SK-N-SH treated with all-trans-retinoic acid at 6 μM for 48 hours (cell line): ENCODE measurements at regions not wholly inside any gene's neighbourhood (a gene's known extent, or its start where the extent isn't known, plus 50 kb on each side); places are given as distances from the start of the nearest gene placed in this dataset.

ENCODE experiments used
- GLIS3 ChIP-seq: fragments of 250-450 bp; sonication (Bioruptor Pico); IDR thresholded peaks from 2 replicates; pipeline ENCODE4 v1.5.0; 2020; ENCODE audit warnings: mild to moderate bottlenecking, moderate library complexity
- ISL1 ChIP-seq: fragments of 250-450 bp; sonication (Bioruptor Pico); IDR thresholded peaks from 2 replicates; pipeline ENCODE4 v2.1.2; 2022; ENCODE audit warnings: mild to moderate bottlenecking, moderate library complexity
- RARB ChIP-seq: fragments of 250-450 bp; sonication (Bioruptor Pico); IDR thresholded peaks from 2 replicates; pipeline ENCODE4 v1.8.0; 2021; ENCODE audit warnings: mild to moderate bottlenecking, moderate library complexity
- SNAI2 ChIP-seq: fragments of 250-450 bp; sonication (Bioruptor Pico); IDR thresholded peaks from 2 replicates; pipeline ENCODE4 v1.5.0; 2020; ENCODE audit warnings: mild to moderate bottlenecking, moderate library complexity
- ZC3H10 ChIP-seq: fragments of 250-450 bp; sonication (Bioruptor Pico); IDR thresholded peaks from 2 replicates; pipeline ENCODE4 v1.5.1; 2021; ENCODE audit warnings: mild to moderate bottlenecking, moderate library complexity
- ZFP30 ChIP-seq: fragments of 450-650 bp; formaldehyde crosslinking; IDR thresholded peaks from 2 replicates; pipeline ENCODE4 v1.5.0; 2022; ENCODE audit warnings: mild to moderate bottlenecking, moderate library complexity
- ZNF565 ChIP-seq: fragments of 450-650 bp; formaldehyde crosslinking; conservative IDR thresholded peaks from 2 replicates; pipeline ENCODE4 v1.5.0; 2020; ENCODE audit warnings: low read depth, mild to moderate bottlenecking, moderate library complexity
- TF ChIP-seq, protein P1 (sequence below): fragments of 250-450 bp; sonication (Bioruptor Pico); IDR thresholded peaks from 2 replicates; pipeline ENCODE4 v1.5.1; 2021; ENCODE audit warnings: mild to moderate bottlenecking, moderate library complexity
- TF ChIP-seq, protein P2 (sequence below): fragments of 250-450 bp; sonication (Bioruptor Pico); IDR thresholded peaks from 2 replicates; pipeline ENCODE4 v1.5.0; 2020; ENCODE audit warnings: mild to moderate bottlenecking, moderate library complexity

DNA sequence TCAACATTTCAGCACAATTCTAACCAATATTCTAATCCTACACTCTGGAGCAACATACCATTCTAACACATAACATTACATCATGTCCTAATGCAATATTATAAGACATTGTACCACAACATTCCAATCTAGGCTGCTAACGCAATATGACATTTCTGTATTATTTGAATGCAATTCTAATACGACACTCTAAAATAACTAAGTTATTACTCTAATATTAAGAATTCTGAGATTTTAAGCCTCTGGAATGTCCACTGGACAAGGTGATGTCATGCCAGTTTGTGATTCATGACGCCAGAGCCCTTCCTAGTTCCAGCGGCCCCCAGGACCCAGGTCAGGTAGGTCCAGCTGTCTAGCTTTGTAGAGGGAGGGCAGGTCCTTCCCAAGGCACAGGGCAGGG, 69.7 kb upstream of the SIRPA start:
- TF ChIP-seq, protein P1, sequence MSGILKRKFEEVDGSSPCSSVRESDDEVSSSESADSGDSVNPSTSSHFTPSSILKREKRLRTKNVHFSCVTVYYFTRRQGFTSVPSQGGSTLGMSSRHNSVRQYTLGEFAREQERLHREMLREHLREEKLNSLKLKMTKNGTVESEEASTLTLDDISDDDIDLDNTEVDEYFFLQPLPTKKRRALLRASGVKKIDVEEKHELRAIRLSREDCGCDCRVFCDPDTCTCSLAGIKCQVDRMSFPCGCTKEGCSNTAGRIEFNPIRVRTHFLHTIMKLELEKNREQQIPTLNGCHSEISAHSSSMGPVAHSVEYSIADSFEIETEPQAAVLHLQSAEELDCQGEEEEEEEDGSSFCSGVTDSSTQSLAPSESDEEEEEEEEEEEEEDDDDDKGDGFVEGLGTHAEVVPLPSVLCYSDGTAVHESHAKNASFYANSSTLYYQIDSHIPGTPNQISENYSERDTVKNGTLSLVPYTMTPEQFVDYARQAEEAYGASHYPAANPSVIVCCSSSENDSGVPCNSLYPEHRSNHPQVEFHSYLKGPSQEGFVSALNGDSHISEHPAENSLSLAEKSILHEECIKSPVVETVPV (CRISPR knock-in tag): no peak
- TF ChIP-seq GLIS3: no peak
- TF ChIP-seq ZNF565 (CRISPR knock-in tag): no peak
- no peak for TF ChIP-seq SNAI2 (CRISPR knock-in tag)
- TF ChIP-seq ISL1 (CRISPR knock-in tag): peak; percentile 43; the same call in 1 of the 2 replicates
- TF ChIP-seq ZFP30: no peak
- no peak for TF ChIP-seq ZC3H10 (CRISPR knock-in tag)
- TF ChIP-seq RARB (CRISPR knock-in tag): no peak
- TF ChIP-seq, protein P2, sequence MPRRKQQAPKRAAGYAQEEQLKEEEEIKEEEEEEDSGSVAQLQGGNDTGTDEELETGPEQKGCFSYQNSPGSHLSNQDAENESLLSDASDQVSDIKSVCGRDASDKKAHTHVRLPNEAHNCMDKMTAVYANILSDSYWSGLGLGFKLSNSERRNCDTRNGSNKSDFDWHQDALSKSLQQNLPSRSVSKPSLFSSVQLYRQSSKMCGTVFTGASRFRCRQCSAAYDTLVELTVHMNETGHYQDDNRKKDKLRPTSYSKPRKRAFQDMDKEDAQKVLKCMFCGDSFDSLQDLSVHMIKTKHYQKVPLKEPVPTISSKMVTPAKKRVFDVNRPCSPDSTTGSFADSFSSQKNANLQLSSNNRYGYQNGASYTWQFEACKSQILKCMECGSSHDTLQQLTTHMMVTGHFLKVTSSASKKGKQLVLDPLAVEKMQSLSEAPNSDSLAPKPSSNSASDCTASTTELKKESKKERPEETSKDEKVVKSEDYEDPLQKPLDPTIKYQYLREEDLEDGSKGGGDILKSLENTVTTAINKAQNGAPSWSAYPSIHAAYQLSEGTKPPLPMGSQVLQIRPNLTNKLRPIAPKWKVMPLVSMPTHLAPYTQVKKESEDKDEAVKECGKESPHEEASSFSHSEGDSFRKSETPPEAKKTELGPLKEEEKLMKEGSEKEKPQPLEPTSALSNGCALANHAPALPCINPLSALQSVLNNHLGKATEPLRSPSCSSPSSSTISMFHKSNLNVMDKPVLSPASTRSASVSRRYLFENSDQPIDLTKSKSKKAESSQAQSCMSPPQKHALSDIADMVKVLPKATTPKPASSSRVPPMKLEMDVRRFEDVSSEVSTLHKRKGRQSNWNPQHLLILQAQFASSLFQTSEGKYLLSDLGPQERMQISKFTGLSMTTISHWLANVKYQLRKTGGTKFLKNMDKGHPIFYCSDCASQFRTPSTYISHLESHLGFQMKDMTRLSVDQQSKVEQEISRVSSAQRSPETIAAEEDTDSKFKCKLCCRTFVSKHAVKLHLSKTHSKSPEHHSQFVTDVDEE (CRISPR knock-in tag): no peak
